ENCODE measurements at regions not wholly inside any gene's neighbourhood (a gene's known extent, or its start where the extent isn't known, plus 50 kb on each side); places are given as distances from the start of the nearest gene placed in this dataset.

- intact Hi-C loops (cut with micrococcal nuclease; ENCODE audit: unreplicated experiment), result no loop called here
- CTCF ChIA-PET, result no interaction called here
- Histone ChIP-seq H3K36me3 (ENCODE audit: insufficient read depth, low read length, poor library complexity, severe bottlenecking) (no peaks in the 10 kb centered on the region), H3K4me1 (ENCODE audit: insufficient read depth, low read length, poor library complexity, severe bottlenecking) (no peaks in the 10 kb centered on the region), H3K9me3 (ENCODE audit: low read depth, low read length, poor library complexity, severe bottlenecking) (no peaks in the 10 kb centered on the region), H3K27me3 (replicated peaks; ENCODE audit: insufficient read depth, low read depth, low read length, poor library complexity) (no peaks in the 10 kb centered on the region), H3K4me3 (ENCODE audit: low read depth, low read length, poor library complexity, severe bottlenecking) (no peak overlapping the region), H3K27ac (ENCODE audit: low read depth, low read length, poor library complexity, severe bottlenecking) (no peak overlapping the region)
- POLR2A ChIA-PET (ENCODE audit: low non-redundant PET), result no interaction called here
- no peak for TF ChIP-seq CTCF (conservative IDR thresholded peaks at IDR 0.05; ENCODE audit: low read depth, low read length)
- BruUV-seq (replicated peaks), result no TSS peak
- no peak for DNase-seq (ENCODE audit: low spot score)
Measured at GRCh38 chr10:79018521-79019011, 50.2 kb upstream of the ZMIZ1 start.
